Vagina (tissue), 2 donors: ENCODE measurements at regions not wholly inside any gene's neighbourhood (a gene's known extent, or its start where the extent isn't known, plus 50 kb on each side); places are given as distances from the start of the nearest gene placed in this dataset.

Experiments
- POLR2AphosphoS5 ChIP-seq, 2 donors: sonication (generic); formaldehyde crosslinking; IDR thresholded peaks; one replicate each; pipeline ENCODE4 v1.9.0; 2017; ENCODE audit warnings: antibody characterized with exemption in 2 of 2, mild to moderate bottlenecking in 2 of 2, low read depth in 1 of 2; ENCODE audit not compliant: insufficient read depth in 1 of 2
- TF ChIP-seq, protein P1 (sequence below), 3 experiments: fragments of 450-650 bp in 2 of 3; fragments of 200-600 bp in 1 of 3; sonication (generic) in 1 of 3; IDR thresholded peaks; one replicate each; pipeline ENCODE4 v1.5.1; 2017 to 2019; ENCODE audit warnings: antibody characterized with exemption in 3 of 3, mild to moderate bottlenecking in 2 of 3, moderate library complexity in 2 of 3

DNA sequence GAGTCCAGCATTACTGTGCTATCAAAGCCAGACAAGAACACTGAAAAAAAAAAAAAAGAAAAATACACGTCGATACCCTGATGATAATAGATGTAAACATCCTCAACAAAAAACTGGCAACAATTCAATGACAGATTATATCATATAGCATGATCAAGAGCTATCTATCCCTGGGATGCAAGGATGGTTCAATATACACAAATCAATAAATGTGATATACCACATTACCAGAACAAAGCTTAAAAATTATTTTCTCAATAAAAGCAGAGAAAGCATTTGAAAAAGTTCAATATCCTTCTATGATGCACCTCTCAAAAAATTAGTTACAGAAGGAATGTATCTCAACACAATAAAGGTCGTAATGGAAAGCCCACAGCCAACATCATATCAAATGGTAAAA lies 332.8 kb upstream of the MMADHC start:
- TF ChIP-seq, protein P1, sequence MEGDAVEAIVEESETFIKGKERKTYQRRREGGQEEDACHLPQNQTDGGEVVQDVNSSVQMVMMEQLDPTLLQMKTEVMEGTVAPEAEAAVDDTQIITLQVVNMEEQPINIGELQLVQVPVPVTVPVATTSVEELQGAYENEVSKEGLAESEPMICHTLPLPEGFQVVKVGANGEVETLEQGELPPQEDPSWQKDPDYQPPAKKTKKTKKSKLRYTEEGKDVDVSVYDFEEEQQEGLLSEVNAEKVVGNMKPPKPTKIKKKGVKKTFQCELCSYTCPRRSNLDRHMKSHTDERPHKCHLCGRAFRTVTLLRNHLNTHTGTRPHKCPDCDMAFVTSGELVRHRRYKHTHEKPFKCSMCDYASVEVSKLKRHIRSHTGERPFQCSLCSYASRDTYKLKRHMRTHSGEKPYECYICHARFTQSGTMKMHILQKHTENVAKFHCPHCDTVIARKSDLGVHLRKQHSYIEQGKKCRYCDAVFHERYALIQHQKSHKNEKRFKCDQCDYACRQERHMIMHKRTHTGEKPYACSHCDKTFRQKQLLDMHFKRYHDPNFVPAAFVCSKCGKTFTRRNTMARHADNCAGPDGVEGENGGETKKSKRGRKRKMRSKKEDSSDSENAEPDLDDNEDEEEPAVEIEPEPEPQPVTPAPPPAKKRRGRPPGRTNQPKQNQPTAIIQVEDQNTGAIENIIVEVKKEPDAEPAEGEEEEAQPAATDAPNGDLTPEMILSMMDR (IDR thresholded peaks at IDR 0.05) = no peak
- TF ChIP-seq POLR2AphosphoS5 (IDR thresholded peaks at IDR 0.05; ENCODE audit: insufficient read depth in 1 of 2, low read depth in 1 of 2) = no peak
